KOPT-K1 (cell line): ENCODE measurements at regions not wholly inside any gene's neighbourhood (a gene's known extent, or its start where the extent isn't known, plus 50 kb on each side); places are given as distances from the start of the nearest gene placed in this dataset.
"Not testable (repeated sequence)": the region's sequence is repeated elsewhere in the genome, so short reads cannot be mapped to it uniquely, and the experiment has no call there.

Experiments
- H3K27ac ChIP-seq: fragments of 200-600 bp; sonication (generic); 2 replicates; pipeline ENCODE4 v1.5.1; 2016; ENCODE audit warnings: antibody characterized with exemption, mild to moderate bottlenecking, low read depth, low read length; ENCODE audit not compliant: poor library complexity, severe bottlenecking
- H3K36me3 ChIP-seq: fragments of 200-600 bp; sonication (generic); 2 replicates; pipeline ENCODE4 v1.5.1; 2017; ENCODE audit warnings: antibody characterized with exemption, mild to moderate bottlenecking, low read length, moderate library complexity; ENCODE audit not compliant: insufficient read depth
- H3K9me3 ChIP-seq: fragments of 200-600 bp; sonication (generic); 2 replicates; pipeline ENCODE4 v1.5.1; 2017; ENCODE audit warnings: antibody characterized with exemption, low read length, mild to moderate bottlenecking; ENCODE audit not compliant: insufficient read depth, poor library complexity, severe bottlenecking

DNA sequence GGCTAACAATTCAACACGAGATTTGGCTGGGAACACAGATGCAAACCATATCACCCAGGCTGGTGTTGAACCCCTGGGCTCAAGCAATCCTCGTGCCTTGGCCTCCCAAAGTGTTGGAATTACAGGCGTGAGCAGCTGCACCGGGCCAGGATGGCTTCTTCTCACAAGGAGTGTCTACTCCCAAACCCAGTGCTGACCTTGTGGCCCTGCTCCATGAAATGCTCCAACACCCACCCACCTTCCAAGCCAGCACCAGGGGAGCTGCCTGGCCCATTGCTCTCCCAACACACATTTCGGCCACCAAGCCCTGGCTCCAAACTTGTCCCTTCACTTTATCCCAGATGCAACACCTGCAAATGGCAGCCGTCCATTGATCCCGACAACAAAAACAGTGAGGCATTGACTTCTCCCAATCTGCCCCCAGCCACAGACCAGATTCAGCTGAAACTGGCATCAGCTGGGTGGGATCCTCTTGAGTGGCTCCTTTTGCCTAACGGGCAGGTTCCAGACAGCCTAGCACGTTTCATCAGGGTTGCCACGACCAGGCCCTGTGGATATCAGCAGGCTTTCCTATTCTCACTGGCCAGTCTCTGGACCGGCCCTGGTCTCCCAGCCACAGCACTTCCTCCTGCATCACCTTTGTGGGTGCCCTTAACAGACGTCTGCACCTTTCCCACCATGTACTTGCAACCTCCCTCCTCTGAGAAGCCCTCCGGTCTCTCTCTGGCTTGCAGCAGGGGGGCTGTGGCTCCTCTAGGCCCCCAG, 105.7 kb upstream of the CARD11 start:
- Histone ChIP-seq H3K27ac (no peak overlapping the region), H3K9me3 (no peaks in the 10 kb centered on the region), H3K36me3 (no peaks in the 10 kb centered on the region)

DNA sequence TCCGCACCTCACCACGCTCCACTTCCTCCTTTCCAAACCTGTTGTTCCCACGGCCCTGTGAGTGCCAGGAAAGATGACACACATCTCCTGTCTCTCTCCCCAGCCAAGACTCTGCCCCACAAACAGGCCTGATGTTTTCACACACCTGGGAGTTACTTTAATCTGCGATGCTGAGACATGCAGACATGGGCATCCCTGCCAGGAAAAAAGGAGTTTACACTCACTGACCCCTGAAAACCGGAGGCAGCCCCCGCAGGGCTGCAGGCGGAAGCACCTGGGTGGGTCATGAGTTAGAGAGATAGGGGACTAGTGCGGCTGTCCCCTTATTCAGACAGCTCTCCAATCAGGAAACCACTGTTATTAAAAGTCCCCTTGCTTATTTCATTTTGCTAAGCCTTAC, 106.4 kb upstream of the CARD11 start:
- Histone ChIP-seq H3K27ac (no peak overlapping the region), H3K9me3 (no peaks in the 10 kb centered on the region), H3K36me3 (no peaks in the 10 kb centered on the region)

DNA sequence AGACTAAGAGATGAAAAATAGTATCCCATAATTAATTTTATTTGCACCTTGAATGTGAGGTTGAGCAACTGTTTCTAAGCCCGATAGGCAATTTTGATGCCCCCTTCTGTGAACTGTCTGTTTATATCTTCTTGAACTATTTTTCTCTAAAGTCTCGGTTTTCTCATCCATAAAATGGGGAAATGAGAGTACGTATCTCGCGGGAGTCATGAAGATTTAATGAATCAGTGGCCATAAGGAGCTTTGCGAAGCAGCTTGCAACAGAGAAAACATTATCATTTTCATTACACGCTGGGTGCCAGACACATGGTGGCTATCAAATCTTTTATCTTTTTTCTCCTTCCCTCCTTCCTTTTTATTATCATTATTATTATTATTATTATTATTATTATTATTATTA, 108.1 kb upstream of the CARD11 start:
- no peak overlapping the region for H3K27ac ChIP-seq
- H3K9me3 ChIP-seq: no peaks in the 10 kb centered on the region
- H3K36me3 ChIP-seq: no peaks in the 10 kb centered on the region

DNA sequence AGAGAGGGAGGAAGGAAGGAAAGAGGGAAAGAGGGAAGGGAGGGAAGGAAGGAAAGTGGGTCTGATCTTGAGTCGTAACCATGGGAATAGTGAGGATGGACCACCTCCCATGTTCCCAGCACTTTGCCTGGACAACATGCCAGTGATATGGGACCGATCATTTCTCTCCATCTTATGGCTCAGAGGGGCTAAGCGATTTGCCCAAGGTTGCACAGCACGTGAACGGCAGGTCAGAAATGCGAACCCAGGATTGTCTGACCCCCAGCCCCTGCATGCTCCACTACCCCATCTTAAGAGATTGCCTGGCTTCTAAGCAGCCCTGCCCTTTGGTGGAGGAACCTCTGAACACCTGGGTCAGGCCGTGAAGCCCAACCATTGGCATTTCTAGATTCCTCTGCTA, 109.0 kb upstream of the CARD11 start:
- no peaks in the 10 kb centered on the region for H3K9me3 ChIP-seq
- H3K36me3 ChIP-seq: no peaks in the 10 kb centered on the region
- H3K27ac ChIP-seq: no peak overlapping the region

DNA sequence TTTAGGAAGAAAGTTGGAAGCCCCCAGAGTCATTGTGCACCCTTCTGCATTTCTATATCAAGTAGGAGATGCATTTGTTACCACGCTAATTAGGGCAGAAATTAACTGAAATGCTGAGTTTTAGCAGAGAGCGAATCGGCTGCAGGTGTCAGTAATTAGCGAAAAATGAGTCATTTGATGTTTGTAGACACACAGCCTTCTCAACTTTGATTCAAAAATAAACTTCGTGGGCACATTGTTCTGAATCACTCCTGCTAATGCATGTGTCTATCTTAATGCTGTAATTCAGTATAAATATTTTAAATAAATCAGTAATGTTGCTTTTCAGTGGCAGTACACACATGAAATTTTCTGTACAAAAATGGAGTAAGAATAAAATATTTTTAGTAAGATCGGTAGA, 109.5 kb upstream of the CARD11 start:
- H3K27ac ChIP-seq: no peak overlapping the region
- H3K36me3 ChIP-seq: no peaks in the 10 kb centered on the region
- no peaks in the 10 kb centered on the region for H3K9me3 ChIP-seq

DNA sequence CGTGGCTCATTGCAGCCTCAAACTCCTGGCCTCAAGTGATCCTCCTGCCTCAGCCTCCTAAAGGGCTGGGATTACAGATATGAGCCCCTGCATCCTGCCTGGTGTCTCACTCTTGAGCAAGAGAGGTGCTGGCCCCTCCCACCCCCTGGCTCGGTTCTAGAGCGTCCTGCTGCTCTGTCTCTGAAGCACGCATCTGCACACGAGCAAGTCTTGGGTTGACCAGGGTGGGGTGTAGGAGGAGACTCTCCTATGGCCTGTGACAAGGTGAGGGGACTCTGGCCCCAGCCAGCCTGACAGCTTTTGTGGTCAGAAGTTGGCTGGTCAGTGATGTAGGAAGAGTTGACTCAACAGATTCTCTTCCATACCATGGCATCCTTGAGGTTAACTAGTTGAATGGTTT, 110.7 kb upstream of the CARD11 start:
- Histone ChIP-seq H3K9me3 (no peaks in the 10 kb centered on the region), H3K27ac (no peak overlapping the region), H3K36me3 (no peaks in the 10 kb centered on the region)

DNA sequence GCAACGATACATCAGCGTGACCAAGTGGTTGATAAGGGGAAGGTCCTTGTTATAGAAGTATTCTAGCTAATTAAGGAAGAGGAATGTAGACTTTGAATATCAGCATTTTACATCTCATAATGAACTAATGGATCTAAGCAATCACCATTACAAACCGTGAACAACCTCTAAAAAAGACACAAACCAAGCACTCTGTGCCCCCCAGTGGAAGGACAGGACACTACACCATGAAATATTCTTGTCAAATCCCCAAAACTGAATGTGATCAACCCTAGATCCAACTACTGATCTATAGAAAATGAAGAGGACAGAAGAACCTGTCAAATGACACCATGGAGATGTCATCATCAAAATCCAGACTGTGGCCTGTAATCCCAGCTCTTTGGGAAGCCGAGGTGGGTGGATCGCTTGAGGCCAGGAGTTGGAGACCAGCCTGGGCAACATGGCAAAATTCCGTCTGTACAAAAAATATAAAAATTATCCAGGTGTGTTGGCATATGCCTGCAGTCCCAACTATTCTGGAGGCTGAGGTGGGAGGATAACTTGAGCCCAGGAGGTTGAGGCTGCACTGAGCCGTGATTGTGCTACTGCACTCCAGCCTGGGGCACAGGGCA, 111.3 kb upstream of the CARD11 start:
- no peaks in the 10 kb centered on the region for H3K36me3 ChIP-seq
- H3K27ac ChIP-seq: no peak overlapping the region
- no peaks in the 10 kb centered on the region for H3K9me3 ChIP-seq

DNA sequence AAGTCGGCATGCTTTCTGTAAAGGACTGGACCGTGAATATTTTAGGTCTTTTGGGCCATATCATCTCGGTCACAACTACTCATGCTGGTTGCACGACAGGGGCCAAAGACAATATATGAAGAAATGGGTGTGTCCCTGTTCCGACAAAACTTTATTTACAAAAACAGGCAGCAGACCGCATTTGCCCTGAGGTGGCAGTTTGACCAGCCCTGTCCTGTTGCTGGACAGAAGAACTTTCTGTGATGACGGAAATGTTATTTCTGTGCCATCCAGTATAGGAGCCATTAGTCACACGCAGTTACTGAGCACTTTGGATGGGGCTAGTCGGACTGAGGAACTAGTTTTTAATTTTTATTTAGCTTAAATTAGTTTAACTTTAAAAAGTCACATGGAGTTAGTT, 112.8 kb upstream of the CARD11 start:
- H3K36me3 ChIP-seq: no peaks in the 10 kb centered on the region
- no peaks in the 10 kb centered on the region for H3K9me3 ChIP-seq
- no peak overlapping the region for H3K27ac ChIP-seq

DNA sequence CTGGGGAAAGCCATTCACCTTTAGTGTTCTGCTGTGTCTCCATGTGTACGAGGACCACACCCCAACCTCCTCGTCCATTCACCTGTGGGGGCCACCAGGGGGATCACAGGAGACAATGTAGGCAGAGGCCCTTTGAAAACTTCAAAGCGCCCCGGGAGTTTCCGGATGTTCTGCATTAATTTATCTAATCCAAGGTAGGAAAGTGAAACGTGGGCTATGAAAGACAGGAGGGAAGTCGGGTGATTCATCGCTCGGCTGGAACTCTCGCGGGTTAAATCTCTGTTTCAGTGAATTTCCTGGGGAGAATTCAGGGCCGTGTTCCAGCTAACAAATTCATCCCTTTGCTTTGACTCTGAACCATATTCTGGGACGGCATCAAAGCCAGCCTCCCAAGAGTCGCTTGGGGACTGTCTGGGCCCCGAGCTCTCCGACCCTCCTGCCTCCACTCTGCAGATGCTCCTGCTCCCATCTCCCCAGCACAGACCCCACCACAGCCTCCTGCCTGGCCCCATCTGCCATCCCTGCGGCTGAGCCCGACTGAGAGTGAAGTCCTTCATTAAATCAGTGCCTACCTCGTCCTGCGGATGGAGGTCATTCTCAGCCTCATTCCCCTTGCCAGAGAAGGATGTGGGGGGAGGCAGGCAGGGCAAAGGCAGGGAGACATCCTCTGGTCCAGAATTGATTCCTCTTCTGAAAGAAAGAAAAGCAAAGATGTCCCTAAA, 114.1 kb upstream of the CARD11 start:
- Histone ChIP-seq H3K27ac (no peak overlapping the region), H3K9me3 (peaks cover 5% of the 10 kb centered on the region), H3K36me3 (no peaks in the 10 kb centered on the region)

DNA sequence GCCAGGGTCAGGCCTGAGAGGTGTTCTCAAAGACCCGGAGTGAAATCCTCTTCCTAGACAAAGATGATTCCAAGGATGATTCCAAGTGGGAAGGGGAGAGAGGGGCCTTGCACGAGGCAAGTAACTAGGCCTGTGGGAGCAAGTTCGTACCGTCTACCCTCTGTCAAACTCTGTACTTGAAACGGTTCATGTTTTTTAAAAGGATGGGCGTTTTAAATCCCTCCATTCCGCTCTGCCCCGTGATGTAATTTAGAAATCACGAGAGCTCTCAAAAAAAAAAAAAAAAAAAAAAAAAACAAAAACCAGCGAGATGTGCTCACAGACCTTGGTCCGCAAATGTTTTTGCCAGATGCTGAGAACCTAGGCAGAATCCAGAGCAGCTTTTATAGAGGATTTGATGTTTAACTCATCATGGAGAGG, 114.7 kb upstream of the CARD11 start:
- H3K36me3 ChIP-seq: no peaks in the 10 kb centered on the region
- H3K27ac ChIP-seq: no peak overlapping the region
- H3K9me3 ChIP-seq: peaks cover 12% of the 10 kb centered on the region

DNA sequence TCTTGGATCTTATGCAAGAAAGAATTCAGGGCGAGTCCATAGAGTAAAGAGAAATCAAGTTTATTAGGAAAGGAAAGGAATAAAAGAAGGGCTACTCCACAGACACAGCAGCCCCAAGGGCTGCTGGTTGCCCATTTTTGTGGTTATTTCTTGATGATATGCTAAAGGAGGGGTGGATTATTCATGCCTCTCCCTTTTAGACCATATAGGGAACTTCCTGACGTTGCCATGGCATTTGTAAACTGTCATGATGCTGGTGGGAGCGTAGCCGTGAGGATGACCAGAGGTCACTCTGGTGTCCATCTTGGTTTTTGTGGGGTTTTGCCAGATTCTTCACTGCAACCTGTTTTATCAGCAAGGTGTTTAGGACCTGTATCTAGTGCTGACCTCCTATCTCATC, 115.4 kb upstream of the CARD11 start:
- no peak overlapping the region for H3K27ac ChIP-seq
- H3K9me3 ChIP-seq: peaks cover 14% of the 10 kb centered on the region
- H3K36me3 ChIP-seq: no peaks in the 10 kb centered on the region

DNA sequence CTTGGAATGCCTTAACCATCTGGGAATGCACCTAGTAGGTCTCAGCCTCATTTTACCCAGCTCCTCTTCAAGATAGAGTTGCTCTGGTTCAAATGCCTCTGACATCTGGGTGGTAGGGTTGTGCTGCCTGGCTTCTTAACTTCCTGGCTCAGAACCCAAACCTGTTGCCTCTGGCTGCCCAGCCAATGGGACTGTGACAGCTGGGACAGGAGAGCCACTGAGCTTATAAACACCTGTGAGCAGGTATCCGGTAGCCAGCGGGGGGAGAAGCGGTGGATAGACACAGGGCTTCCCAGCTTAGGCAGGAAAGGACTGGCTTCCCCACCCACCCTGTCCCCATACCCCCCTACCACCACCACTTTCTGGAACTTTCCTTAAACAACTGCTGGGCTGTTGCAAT, 115.8 kb upstream of the CARD11 start:
- peaks cover 14% of the 10 kb centered on the region for H3K9me3 ChIP-seq
- H3K36me3 ChIP-seq: no peaks in the 10 kb centered on the region
- no peak overlapping the region for H3K27ac ChIP-seq

DNA sequence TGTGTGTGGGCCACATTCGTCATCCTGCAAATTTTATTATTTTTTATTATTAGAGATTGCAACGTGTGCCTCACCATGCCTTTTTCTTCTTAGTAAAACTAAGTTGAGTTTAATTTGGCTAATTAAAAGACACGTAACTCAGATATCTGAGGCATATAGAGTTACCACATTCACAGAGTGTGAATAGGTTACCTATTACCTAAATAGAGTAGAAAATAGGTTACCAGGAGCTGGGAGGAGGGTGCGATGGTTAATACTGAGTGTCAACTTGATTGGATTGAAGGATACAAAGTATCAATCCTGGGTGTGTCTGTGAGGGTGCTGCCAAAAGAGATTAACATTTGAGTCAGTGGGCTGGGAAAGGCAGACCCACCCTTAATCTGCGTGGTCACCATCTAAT, 116.3 kb upstream of the CARD11 start:
- H3K9me3 ChIP-seq: peaks cover 14% of the 10 kb centered on the region
- H3K27ac ChIP-seq, H3K36me3 ChIP-seq: not testable (repeated sequence)

DNA sequence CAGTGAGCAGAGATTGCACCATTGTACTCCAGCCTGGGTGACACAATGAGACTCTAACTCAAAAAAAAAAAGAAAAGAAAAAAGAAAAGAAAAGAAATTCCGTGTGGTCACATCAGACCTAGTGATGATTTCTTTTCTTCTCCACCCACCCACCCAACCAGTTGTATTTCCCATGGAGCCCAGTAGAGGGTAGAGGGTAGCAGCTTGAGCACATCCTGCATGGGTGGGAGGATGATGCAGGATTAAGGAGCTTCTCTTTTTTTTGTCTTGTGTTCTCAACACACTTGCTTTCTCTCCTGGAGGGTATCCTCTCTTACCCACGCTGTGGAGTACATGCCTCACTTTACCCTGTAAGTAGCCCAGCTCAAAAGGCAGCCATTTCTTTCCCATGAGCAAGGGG, 118.6 kb upstream of the CARD11 start:
- no peaks in the 10 kb centered on the region for H3K36me3 ChIP-seq
- no peak overlapping the region for H3K27ac ChIP-seq
- peaks cover 14% of the 10 kb centered on the region for H3K9me3 ChIP-seq

DNA sequence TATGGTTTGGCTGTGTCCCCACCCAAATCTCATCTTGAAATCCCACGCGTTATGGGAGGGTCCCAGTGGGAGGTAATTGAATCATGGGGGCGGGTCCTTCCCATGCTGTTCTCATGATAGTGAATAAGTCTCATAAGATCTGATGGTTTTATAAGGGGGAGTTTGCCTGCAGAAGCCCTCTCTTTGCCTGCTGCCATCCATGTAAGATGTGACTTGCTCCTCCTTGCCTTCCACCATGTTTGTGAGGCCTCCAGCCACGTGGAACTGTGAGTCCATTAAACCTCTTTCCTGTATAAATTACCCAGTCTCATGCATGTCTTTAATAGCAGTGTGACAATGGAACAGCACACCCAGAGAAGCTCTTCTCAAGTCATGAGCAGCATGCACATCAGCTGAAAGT, 119.1 kb upstream of the CARD11 start:
- peaks cover 14% of the 10 kb centered on the region for H3K9me3 ChIP-seq
- H3K36me3 ChIP-seq, H3K27ac ChIP-seq: not testable (repeated sequence)
